ENCODE measurements at regions not wholly inside any gene's neighbourhood (a gene's known extent, or its start where the extent isn't known, plus 50 kb on each side); places are given as distances from the start of the nearest gene placed in this dataset.

DNA sequence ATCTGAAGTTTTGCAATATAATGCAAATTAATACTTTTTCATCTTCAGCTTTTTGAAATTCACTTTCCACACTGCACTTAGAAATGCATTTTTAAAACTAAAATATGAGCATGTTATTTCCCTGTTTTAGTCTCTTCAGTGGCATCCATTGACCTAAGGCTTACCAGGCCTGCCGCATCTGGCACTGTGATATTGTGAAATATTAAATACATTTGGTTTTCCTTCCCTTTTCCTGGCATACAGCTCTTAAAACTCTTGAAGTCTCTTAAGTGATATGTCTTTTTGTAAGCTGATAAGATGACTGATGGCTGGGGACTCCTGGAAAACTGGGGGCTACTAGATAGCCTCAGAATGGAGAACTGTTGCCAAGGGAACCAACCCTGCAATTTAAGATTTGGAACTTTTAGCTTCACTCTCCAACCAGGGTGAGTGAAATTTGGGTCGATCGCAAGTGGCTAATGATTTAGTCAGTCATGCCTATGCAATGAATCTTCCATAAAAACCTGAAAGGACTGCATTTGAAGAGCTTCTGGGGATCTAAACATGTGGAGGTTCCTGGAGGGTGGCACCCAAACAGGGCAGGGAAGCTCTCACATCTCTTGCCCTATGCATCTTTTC is 75.5 kb upstream of the PDC start:
- peaks cover 0 to 4% (median 0%) of the 10 kb centered on the region in 4 donors for H3K9me3 ChIP-seq
- peaks cover 0 to 13% (median 3%) of the 10 kb centered on the region in 4 donors for H3K4me1 ChIP-seq
- TF ChIP-seq, protein P1, sequence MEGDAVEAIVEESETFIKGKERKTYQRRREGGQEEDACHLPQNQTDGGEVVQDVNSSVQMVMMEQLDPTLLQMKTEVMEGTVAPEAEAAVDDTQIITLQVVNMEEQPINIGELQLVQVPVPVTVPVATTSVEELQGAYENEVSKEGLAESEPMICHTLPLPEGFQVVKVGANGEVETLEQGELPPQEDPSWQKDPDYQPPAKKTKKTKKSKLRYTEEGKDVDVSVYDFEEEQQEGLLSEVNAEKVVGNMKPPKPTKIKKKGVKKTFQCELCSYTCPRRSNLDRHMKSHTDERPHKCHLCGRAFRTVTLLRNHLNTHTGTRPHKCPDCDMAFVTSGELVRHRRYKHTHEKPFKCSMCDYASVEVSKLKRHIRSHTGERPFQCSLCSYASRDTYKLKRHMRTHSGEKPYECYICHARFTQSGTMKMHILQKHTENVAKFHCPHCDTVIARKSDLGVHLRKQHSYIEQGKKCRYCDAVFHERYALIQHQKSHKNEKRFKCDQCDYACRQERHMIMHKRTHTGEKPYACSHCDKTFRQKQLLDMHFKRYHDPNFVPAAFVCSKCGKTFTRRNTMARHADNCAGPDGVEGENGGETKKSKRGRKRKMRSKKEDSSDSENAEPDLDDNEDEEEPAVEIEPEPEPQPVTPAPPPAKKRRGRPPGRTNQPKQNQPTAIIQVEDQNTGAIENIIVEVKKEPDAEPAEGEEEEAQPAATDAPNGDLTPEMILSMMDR (IDR thresholded peaks at IDR 0.05), result no peak
- TF ChIP-seq POLR2A (IDR thresholded peaks at IDR 0.05) (no peak), EP300 (IDR thresholded peaks at IDR 0.05) (no peak)
- no peak for DNase-seq (ENCODE audit: low spot score in 2 of 2)
- H3K4me3 ChIP-seq, result no peak overlapping the region
- WGBS, 2 donors, result 82 to 90% methylated on average over 3 of the region's 3 CpGs
- H3K27ac ChIP-seq, result no peak overlapping the region
- H3K27me3 ChIP-seq, result no peaks in the 10 kb centered on the region
- H3K36me3 ChIP-seq, result no peaks in the 10 kb centered on the region

DNA sequence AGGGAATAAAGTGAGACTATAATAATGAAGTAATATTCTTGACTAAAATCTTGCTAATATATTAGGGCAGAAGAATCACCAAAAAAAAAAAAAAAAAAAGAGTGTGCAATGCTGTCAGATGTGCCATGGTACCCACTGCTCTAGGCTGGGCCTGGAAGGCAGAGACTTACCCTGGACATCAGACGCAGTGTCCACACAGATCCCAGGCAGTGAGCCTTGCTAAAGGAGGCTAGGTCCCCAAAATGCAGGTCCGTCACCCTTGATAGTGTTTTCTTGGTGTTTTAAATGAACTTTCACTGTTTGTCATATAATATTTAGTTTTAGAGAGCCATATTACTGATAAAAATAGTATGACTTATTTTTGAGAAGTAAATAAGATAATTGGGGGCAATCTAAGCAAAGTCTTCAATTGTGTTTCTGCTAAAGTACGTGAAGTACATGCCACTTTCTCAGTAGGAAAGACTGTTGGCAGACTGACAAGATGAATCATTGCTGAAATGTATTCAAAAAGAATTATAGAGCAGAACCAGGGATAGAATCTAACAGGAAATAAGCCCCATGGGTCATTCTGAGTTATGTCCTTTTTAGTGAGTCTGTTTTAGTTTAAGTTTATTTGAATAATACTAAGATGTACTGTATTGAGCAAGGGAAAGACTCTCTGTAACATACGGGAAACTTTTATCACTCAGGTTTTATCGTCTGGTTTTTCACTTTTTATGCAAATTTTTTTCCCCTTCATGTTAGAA is 74.6 kb upstream of the PDC start:
- 38 to 52% methylated on average over 5 of the region's 5 CpGs for WGBS, 2 donors
- DNase-seq (ENCODE audit: low spot score in 2 of 2), result no peak
- Histone ChIP-seq H3K27ac (no peak overlapping the region), H3K36me3 (no peaks in the 10 kb centered on the region), H3K9me3 (no peaks in the 10 kb centered on the region), H3K4me1 (peaks cover 0 to 13% (median 3%) of the 10 kb centered on the region in 4 donors), H3K4me3 (no peak overlapping the region), H3K27me3 (no peaks in the 10 kb centered on the region)
- TF ChIP-seq POLR2A (IDR thresholded peaks at IDR 0.05) (no peak), EP300 (IDR thresholded peaks at IDR 0.05) (no peak)
- TF ChIP-seq, protein P1 (IDR thresholded peaks at IDR 0.05), result no peak

DNA sequence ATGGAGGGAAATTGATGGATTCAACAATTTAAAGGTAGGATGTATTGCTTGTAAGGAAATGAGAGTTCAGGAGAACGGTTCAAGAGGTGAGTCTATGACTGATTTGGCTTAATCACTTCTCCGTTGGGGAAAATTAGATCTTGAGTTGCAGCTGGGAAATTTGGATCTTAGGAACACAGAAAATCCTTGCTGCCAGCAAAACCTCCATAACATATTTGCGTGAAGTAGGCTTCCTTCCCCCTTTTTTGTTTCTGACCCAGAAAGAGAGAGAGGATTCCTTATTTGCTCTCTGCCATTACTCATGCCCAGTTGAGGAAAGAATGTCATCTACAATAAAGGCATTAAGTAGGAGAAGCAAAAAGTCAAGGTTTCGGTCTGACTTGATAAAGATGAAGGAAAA is 73.5 kb upstream of the PDC start:
- no peaks in the 10 kb centered on the region for H3K9me3 ChIP-seq

DNA sequence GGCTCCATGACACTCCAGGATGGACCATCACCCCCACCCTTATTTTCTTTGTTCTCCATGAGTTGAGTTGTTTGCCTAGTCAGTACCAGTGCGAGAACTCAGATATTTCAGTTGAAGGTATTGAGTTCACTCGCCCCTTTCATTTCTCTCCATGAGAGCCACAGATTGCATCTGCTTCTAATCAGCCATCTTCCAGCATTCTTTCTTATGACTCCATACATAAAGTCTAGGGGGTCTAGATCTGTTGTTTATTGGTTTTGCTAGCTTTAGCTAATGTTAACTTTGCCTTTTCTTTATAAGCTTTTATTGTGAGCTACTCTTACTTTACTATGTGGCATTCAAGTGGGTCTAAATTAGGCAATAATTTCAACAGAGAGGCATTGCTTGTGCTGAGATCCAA is 71.6 kb upstream of the PDC start:
- no peaks in the 10 kb centered on the region for H3K36me3 ChIP-seq
- H3K4me1 ChIP-seq, result peaks cover 0 to 13% (median 3%) of the 10 kb centered on the region in 4 donors
- WGBS, 2 donors, result 94 to 97% methylated on average over 2 of the region's 2 CpGs
- no peak overlapping the region for H3K27ac ChIP-seq
- no peaks in the 10 kb centered on the region for H3K27me3 ChIP-seq
- no peaks in the 10 kb centered on the region for H3K9me3 ChIP-seq
- no peak overlapping the region for H3K4me3 ChIP-seq
- DNase-seq (ENCODE audit: low spot score in 2 of 2), result no peak
- no peak for TF ChIP-seq POLR2A (IDR thresholded peaks at IDR 0.05)
- TF ChIP-seq, protein P1 (IDR thresholded peaks at IDR 0.05), result no peak
- TF ChIP-seq EP300 (IDR thresholded peaks at IDR 0.05), result no peak

More for the DNA sequence above, 73.5 kb upstream of the PDC start:
- Histone ChIP-seq H3K4me3 (no peak overlapping the region), H3K27ac (no peak overlapping the region), H3K4me1 (peaks cover 0 to 13% (median 3%) of the 10 kb centered on the region in 4 donors), H3K27me3 (no peaks in the 10 kb centered on the region), H3K36me3 (no peaks in the 10 kb centered on the region)
- 61 to 76% methylated on average over 4 of the region's 4 CpGs for WGBS, 2 donors
- no peak for DNase-seq (ENCODE audit: low spot score in 2 of 2)
- TF ChIP-seq POLR2A (IDR thresholded peaks at IDR 0.05), result no peak
- TF ChIP-seq EP300 (IDR thresholded peaks at IDR 0.05), result no peak
- TF ChIP-seq, protein P1 (IDR thresholded peaks at IDR 0.05), result no peak

DNA sequence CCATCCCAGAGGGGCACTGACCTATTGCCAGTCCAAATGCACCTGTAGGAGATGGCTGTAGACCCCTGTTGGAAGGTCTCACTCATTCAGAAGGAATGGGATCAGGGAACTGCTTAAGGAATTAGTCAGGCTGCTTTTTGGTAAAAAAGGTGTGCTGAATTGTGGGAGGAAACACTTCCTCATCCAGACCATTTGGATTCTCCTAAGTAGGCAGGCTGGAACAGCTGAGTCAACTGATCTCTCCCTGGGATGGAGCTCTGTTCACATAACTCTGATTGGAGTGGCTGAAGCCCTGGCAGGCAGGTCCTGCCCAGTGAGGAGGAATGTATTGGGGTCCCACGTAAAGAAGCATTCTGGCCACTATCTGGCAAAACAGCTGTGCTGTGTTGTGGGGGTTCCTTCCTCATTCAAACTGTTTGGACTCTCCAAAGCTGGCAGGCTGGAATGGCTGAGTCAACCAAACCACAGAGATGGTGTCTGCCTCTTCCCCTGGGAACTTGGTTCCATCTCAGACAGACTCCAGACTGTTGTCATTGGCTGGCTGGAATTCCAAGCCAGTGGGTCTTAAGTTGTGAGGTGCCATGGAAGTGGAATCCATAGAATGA is 70.7 kb upstream of the PDC start:
- Histone ChIP-seq H3K4me1 (peaks cover 0 to 13% (median 3%) of the 10 kb centered on the region in 4 donors), H3K27ac (no peak overlapping the region), H3K4me3 (no peak overlapping the region), H3K9me3 (no peaks in the 10 kb centered on the region), H3K27me3 (no peaks in the 10 kb centered on the region), H3K36me3 (no peaks in the 10 kb centered on the region)
- DNase-seq (ENCODE audit: low spot score in 2 of 2), result no peak
- TF ChIP-seq POLR2A (IDR thresholded peaks at IDR 0.05), result no peak
- TF ChIP-seq EP300 (IDR thresholded peaks at IDR 0.05), result no peak
- TF ChIP-seq, protein P1 (IDR thresholded peaks at IDR 0.05), result no peak
- 60 to 82% methylated on average over 1 of the region's 1 CpG for WGBS, 2 donors
